LNCAP (cell line): ENCODE measurements at regions not wholly inside any gene's neighbourhood (a gene's known extent, or its start where the extent isn't known, plus 50 kb on each side); places are given as distances from the start of the nearest gene placed in this dataset.

Experiments used
- CTCF ChIP-seq: fragments of 450-650 bp; IDR thresholded peaks from 2 replicates; pipeline ENCODE4 v1.5.1; 2017; ENCODE audit warnings: mild to moderate bottlenecking

- TF ChIP-seq CTCF = no peak
These were observed 1352.9 kb downstream of the NCAM2 start for GRCh38 chr21:22351076-22351475.

DNA sequence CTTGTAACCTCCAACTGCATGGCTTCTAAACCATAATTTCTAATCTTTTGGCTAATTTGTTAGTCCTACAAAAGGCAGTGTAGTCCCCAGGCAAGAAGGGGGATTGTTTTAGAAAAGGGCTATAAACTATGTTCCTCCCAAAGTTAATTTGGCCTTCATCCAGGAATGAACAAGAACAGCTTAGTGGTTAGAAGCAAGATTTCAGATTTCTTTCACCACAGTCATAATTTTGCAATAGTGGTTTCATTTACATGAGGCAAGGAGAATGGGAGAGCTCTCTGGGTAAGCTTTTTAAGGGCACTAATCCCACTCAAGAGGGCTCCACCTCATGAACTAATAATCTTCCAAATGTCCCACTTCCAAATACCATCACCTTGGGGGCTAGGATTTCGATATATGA, 1353.9 kb downstream of the NCAM2 start:
- no peak for TF ChIP-seq CTCF

DNA sequence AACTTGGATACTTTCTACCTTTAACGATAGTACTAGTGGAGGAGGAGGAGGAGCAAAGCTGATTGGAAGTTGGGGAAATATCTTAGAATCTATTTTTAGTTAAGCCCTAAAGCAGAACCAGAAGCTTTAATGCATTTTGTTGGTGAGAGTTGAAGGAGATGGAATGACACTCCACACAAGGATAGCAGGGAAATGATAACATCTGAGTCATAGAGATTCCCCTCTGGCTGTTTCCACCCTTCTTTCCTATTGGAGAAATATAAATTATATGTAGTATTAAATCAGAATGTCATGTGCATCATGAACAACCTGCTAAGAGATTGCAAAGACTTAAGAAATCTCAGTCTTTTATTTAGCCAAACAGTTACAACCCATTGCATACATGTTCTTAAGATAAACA, 1357.7 kb downstream of the NCAM2 start:
- no peak for TF ChIP-seq CTCF

DNA sequence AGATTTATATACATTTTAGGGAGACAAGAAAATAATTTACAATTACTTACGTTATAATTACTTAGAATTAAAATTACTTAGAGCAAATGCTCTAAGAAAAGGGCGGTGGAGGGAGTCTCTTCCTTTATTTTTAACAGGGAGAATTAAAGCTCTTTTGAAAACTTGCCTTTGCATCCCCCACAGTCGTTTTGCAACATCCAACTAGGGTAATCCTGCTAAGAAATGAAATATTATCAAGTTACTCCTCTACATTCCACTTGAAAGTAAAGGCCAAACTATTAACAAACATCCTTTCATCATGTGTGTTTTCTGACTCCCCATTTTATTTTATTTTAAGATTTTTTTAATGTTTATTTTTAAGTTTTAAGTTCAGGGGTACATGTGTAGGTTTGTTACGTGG, 1358.5 kb downstream of the NCAM2 start:
- TF ChIP-seq CTCF = no peak

DNA sequence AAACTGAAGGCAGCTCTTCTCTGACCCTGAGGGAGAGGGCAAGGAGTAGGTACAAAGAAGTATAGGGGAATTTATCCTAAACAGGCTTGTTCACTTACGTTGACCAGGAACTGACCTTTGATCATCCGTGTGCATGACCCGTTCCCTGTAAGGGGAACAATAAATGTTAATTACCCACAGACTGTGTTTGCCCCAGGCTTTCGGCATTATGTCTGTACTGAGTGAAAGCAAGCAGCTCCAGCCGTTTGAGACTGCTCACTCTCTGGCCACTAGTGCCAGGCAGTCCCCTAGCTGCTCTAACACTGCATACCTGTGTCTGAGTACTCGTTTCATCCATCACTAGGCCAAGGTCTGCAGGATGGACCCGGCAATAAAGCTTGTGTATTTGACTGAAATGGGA, 1365.3 kb downstream of the NCAM2 start:
- no peak for TF ChIP-seq CTCF

- TF ChIP-seq CTCF = no peak
These were observed 1366.0 kb downstream of the NCAM2 start for GRCh38 chr21:22364163-22364562.

- no peak for TF ChIP-seq CTCF
These were observed 1376.2 kb downstream of the NCAM2 start for GRCh38 chr21:22374218-22374969.

DNA sequence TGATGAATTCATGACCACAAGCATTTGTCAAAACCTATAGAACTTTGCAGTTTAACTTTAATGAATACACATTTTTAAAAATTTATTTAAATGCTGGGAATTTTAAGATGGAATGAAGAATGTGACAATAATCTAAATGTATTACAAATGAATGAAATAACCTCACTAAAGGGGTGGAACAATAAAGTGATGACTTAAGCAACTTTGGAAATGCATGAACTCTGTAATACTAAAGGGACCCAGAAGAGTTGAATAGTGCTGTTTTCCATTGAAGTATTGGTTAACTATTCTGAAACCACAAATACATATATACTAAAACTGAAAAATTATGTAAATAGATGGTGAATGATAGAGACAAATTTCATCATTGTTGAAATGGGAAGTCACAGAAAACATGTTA, 1395.1 kb downstream of the NCAM2 start:
- TF ChIP-seq CTCF = no peak
